Adipocyte (in vitro differentiated cells): ENCODE measurements at regions not wholly inside any gene's neighbourhood (a gene's known extent, or its start where the extent isn't known, plus 50 kb on each side); places are given as distances from the start of the nearest gene placed in this dataset.
A peak's percentile ranks its signal among the peaks of the same experiment; 100 is the strongest.

ENCODE experiments used
- DNase-seq: peaks from one replicate; pipeline ENCODE4 v3.0.0-alpha.2; 2015; ENCODE audit warnings: low read depth
- H3K27me3 ChIP-seq: replicated peaks from 2 replicates; pipeline ENCODE4 v1.7.0; 2013; ENCODE audit warnings: mild to moderate bottlenecking, low read length, moderate library complexity; ENCODE audit not compliant: control insufficient read depth, insufficient read depth
- H3K36me3 ChIP-seq: 2 replicates; pipeline ENCODE4 v1.7.0; 2013; ENCODE audit warnings: low read length, mild to moderate bottlenecking, moderate library complexity; ENCODE audit not compliant: control insufficient read depth, insufficient read depth, severe bottlenecking
- H3K4me1 ChIP-seq: 2 replicates; pipeline ENCODE4 v1.7.0; 2013; ENCODE audit warnings: mild to moderate bottlenecking, low read length, moderate library complexity; ENCODE audit not compliant: control insufficient read depth, insufficient read depth
- H3K4me3 ChIP-seq: 2 replicates; pipeline ENCODE4 v1.7.0; 2013; ENCODE audit warnings: mild to moderate bottlenecking, low read length, moderate library complexity
- H3K9ac ChIP-seq: 2 replicates; pipeline ENCODE4 v1.7.0; 2013; ENCODE audit warnings: mild to moderate bottlenecking, low read length, moderate library complexity
- H3K9me3 ChIP-seq: 2 replicates; pipeline ENCODE4 v1.7.0; 2013; ENCODE audit warnings: mild to moderate bottlenecking, low read length, moderate library complexity; ENCODE audit not compliant: control insufficient read depth

- H3K9ac ChIP-seq: no peak overlapping the region
- no peaks in the 10 kb centered on the region for H3K27me3 ChIP-seq
- no peaks in the 10 kb centered on the region for H3K9me3 ChIP-seq
- DNase-seq: no peak
- H3K4me3 ChIP-seq: no peak overlapping the region
- no peaks in the 10 kb centered on the region for H3K36me3 ChIP-seq
- peaks cover 58% of the 10 kb centered on the region for H3K4me1 ChIP-seq
Observed at GRCh38 chr10:129101232-129101980, 365.6 kb upstream of the MGMT start.

- peaks cover 42% of the 10 kb centered on the region for H3K4me1 ChIP-seq
- no peaks in the 10 kb centered on the region for H3K9me3 ChIP-seq
- DNase-seq: no peak
- no peak overlapping the region for H3K4me3 ChIP-seq
- H3K36me3 ChIP-seq: no peaks in the 10 kb centered on the region
- H3K27me3 ChIP-seq: no peaks in the 10 kb centered on the region
- H3K9ac ChIP-seq: peak overlapping the region; percentile 2
Observed at GRCh38 chr10:129102906-129103693, 363.9 kb upstream of the MGMT start.

GRCh38 chr10:129104266-129105045, 362.6 kb upstream of the MGMT start:
- no peaks in the 10 kb centered on the region for H3K9me3 ChIP-seq
- H3K4me3 ChIP-seq: no peak overlapping the region
- H3K9ac ChIP-seq: peak overlapping the region; percentile 36
- no peak for DNase-seq
- H3K36me3 ChIP-seq: no peaks in the 10 kb centered on the region
- H3K4me1 ChIP-seq: peaks cover 38% of the 10 kb centered on the region
- no peaks in the 10 kb centered on the region for H3K27me3 ChIP-seq

DNA sequence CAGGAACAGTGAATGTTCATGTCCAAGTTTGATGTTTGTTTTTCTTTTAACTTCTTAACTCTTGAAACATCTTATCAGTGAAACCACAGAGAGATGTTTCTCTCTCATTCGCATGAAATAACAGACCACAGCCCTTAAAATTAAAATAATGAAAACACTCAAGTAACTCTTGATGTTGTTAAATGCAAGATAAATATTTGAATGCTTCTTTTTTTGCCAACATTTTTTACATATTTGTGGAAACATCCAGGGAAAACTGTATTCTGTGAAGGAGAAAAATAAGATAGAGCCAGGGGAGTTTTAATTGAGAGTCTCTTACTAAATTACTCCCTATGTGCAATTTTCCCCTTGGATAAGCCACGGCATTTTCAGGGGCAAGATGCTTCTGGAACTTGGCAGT, 361.8 kb upstream of the MGMT start:
- DNase-seq: no peak
- peaks cover 6% of the 10 kb centered on the region for H3K27me3 ChIP-seq
- no peak overlapping the region for H3K4me3 ChIP-seq
- H3K36me3 ChIP-seq: no peaks in the 10 kb centered on the region
- peak overlapping the region; percentile 36 for H3K9ac ChIP-seq
- H3K9me3 ChIP-seq: no peaks in the 10 kb centered on the region
- H3K4me1 ChIP-seq: peaks cover 38% of the 10 kb centered on the region

- Histone ChIP-seq H3K36me3 (no peaks in the 10 kb centered on the region), H3K4me3 (no peak overlapping the region), H3K9me3 (no peaks in the 10 kb centered on the region), H3K9ac (no peak overlapping the region), H3K4me1 (peaks cover 38% of the 10 kb centered on the region), H3K27me3 (peaks cover 6% of the 10 kb centered on the region)
- DNase-seq: no peak
Observed at GRCh38 chr10:129106314-129106713, 360.7 kb upstream of the MGMT start.

DNA sequence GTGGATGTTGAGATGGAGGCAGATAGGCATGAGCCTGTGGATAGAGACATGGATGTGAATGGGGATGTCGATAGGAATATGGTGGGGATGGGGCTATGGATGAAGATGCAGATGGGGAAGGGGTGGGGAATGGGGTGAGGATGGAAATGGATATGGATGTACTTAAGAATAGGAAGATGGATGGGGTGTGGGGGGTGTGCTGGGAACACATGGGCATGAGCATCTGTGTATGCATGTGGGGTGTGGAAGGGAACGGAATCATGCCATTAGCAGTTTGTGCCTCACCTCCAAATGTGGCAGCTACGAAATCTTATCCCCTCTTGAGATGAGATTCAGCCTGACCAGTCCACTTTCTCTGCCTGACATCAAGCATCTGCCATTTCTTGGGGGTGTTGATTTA, 359.5 kb upstream of the MGMT start:
- Histone ChIP-seq H3K4me3 (no peak overlapping the region), H3K27me3 (peaks cover 6% of the 10 kb centered on the region), H3K9ac (no peak overlapping the region), H3K9me3 (peaks cover 2% of the 10 kb centered on the region), H3K4me1 (peaks cover 34% of the 10 kb centered on the region), H3K36me3 (no peaks in the 10 kb centered on the region)
- DNase-seq: no peak

DNA sequence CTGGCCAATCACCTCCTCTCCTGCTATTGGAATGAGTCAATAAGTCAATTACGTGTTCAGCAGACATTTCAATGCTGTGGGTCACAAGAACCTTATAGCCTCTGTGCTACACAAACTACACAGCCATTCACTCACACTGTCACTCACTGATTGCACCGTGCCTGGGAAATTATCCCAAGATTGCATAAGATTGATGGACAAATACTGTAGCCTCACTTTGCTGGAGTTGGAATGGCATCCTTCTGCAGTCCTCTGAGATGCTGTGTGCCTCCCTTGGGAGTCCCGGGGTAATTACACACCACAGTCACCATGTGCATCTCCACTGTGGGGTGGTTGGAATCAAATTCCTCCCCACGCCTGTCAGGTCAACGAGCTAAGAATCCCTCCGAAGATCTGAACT, 358.7 kb upstream of the MGMT start:
- Histone ChIP-seq H3K4me3 (no peak overlapping the region), H3K9me3 (peaks cover 2% of the 10 kb centered on the region), H3K36me3 (no peaks in the 10 kb centered on the region), H3K9ac (no peak overlapping the region), H3K4me1 (peaks cover 26% of the 10 kb centered on the region), H3K27me3 (peaks cover 6% of the 10 kb centered on the region)
- DNase-seq: no peak

- H3K27me3 ChIP-seq: peaks cover 6% of the 10 kb centered on the region
- peaks cover 2% of the 10 kb centered on the region for H3K9me3 ChIP-seq
- H3K36me3 ChIP-seq: no peaks in the 10 kb centered on the region
- H3K4me1 ChIP-seq: peaks cover 20% of the 10 kb centered on the region
- DNase-seq: no peak
- no peak overlapping the region for H3K9ac ChIP-seq
- no peak overlapping the region for H3K4me3 ChIP-seq
Observed at GRCh38 chr10:129108994-129109393, 358.0 kb upstream of the MGMT start.

- H3K27me3 ChIP-seq: peaks cover 6% of the 10 kb centered on the region
- H3K9ac ChIP-seq: no peak overlapping the region
- H3K9me3 ChIP-seq: peaks cover 2% of the 10 kb centered on the region
Observed at GRCh38 chr10:129110780-129111179, 356.3 kb upstream of the MGMT start.

DNA sequence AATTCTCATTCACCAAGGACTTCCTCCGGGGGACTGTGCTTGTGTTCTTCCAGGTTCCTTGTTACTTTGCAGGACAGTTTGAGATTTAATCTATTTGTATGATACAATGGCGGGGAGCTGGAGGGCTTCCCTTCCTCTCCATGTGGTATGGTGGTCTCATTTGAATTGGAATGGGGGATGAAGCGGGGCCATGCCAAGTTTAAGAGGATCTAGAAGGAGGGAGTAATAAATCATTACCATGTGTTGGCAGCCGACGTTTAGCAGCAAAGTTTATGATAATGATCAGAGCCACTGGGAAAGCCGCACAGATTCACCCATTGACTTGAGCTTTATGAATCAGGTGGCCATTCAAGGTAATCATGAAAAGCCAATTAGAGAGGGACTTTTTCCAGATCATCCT, 355.1 kb upstream of the MGMT start:
- Histone ChIP-seq H3K36me3 (no peaks in the 10 kb centered on the region), H3K9me3 (peaks cover 2% of the 10 kb centered on the region), H3K4me3 (no peak overlapping the region), H3K27me3 (peaks cover 6% of the 10 kb centered on the region), H3K4me1 (no peaks in the 10 kb centered on the region), H3K9ac (no peak overlapping the region)
- DNase-seq: no peak

More at GRCh38 chr10:129110780-129111179, 356.3 kb upstream of the MGMT start:
- Histone ChIP-seq H3K4me1 (peaks cover 3% of the 10 kb centered on the region), H3K4me3 (no peak overlapping the region), H3K36me3 (no peaks in the 10 kb centered on the region)
- DNase-seq: no peak

- H3K9me3 ChIP-seq: peaks cover 2% of the 10 kb centered on the region
- peaks cover 19% of the 10 kb centered on the region for H3K27me3 ChIP-seq
- no peak for DNase-seq
- H3K36me3 ChIP-seq: no peaks in the 10 kb centered on the region
- no peaks in the 10 kb centered on the region for H3K4me1 ChIP-seq
- H3K9ac ChIP-seq: no peak overlapping the region
- no peak overlapping the region for H3K4me3 ChIP-seq
Observed at GRCh38 chr10:129114588-129114987, 352.5 kb upstream of the MGMT start.
